ENCODE measurements at regions not wholly inside any gene's neighbourhood (a gene's known extent, or its start where the extent isn't known, plus 50 kb on each side); places are given as distances from the start of the nearest gene placed in this dataset.

- intact Hi-C loops (cut with DNase I; ENCODE audit: low total_unique reads) = no loop called here
- no peaks in the 10 kb centered on the region for H3K4me1 ChIP-seq
- H3K27ac ChIP-seq = no peak overlapping the region
- no peaks in the 10 kb centered on the region for H3K27me3 ChIP-seq
- no peak overlapping the region for H3K4me3 ChIP-seq
- peaks cover 0 to 6% of the 10 kb centered on the region in 2 donors for H3K9me3 ChIP-seq
- no peak for TF ChIP-seq CTCF (IDR thresholded peaks at IDR 0.05)
- no peak for TF ChIP-seq POLR2A (IDR thresholded peaks at IDR 0.05)
- DNase-seq = no peak
- H3K36me3 ChIP-seq = no peaks in the 10 kb centered on the region
Observed at GRCh38 chr11:112439614-112440013, 179.0 kb upstream of the PLET1 start.

GRCh38 chr11:112440518-112440917, 179.9 kb upstream of the PLET1 start:
- Histone ChIP-seq H3K4me3 (no peak overlapping the region), H3K27ac (no peak overlapping the region), H3K9me3 (peaks cover 0 to 6% of the 10 kb centered on the region in 2 donors), H3K4me1 (no peaks in the 10 kb centered on the region), H3K36me3 (no peaks in the 10 kb centered on the region), H3K27me3 (no peaks in the 10 kb centered on the region)
- intact Hi-C loops (cut with DNase I; ENCODE audit: low total_unique reads) = no loop called here
- TF ChIP-seq CTCF (IDR thresholded peaks at IDR 0.05) (no peak), POLR2A (IDR thresholded peaks at IDR 0.05) (no peak)
- DNase-seq = no peak

- H3K9me3 ChIP-seq = no peaks in the 10 kb centered on the region
- H3K27ac ChIP-seq = no peak overlapping the region
- H3K36me3 ChIP-seq = no peaks in the 10 kb centered on the region
- no peak for DNase-seq
- no peak overlapping the region for H3K4me3 ChIP-seq
- TF ChIP-seq POLR2A (IDR thresholded peaks at IDR 0.05) = no peak
- no peak for TF ChIP-seq CTCF (IDR thresholded peaks at IDR 0.05)
- H3K4me1 ChIP-seq = no peaks in the 10 kb centered on the region
- no peaks in the 10 kb centered on the region for H3K27me3 ChIP-seq
- intact Hi-C loops (cut with DNase I; ENCODE audit: low total_unique reads) = no loop called here
Observed at GRCh38 chr11:112448168-112448567, 187.5 kb upstream of the PLET1 start.

GRCh38 chr11:112448806-112449205, 188.1 kb upstream of the PLET1 start:
- Histone ChIP-seq H3K27ac (no peak overlapping the region), H3K4me3 (no peak overlapping the region), H3K27me3 (no peaks in the 10 kb centered on the region), H3K9me3 (no peaks in the 10 kb centered on the region), H3K4me1 (no peaks in the 10 kb centered on the region), H3K36me3 (no peaks in the 10 kb centered on the region)
- intact Hi-C loops (cut with DNase I; ENCODE audit: low total_unique reads) = no loop called here
- no peak for DNase-seq
- TF ChIP-seq POLR2A (IDR thresholded peaks at IDR 0.05) = no peak
- TF ChIP-seq CTCF (IDR thresholded peaks at IDR 0.05) = no peak

GRCh38 chr11:112451250-112451649, 190.6 kb upstream of the PLET1 start:
- no peaks in the 10 kb centered on the region for H3K4me1 ChIP-seq
- no peak for DNase-seq
- intact Hi-C loops (cut with DNase I; ENCODE audit: low total_unique reads) = no loop called here
- H3K9me3 ChIP-seq = no peaks in the 10 kb centered on the region
- no peak overlapping the region for H3K27ac ChIP-seq
- no peak overlapping the region for H3K4me3 ChIP-seq
- H3K27me3 ChIP-seq = no peaks in the 10 kb centered on the region
- H3K36me3 ChIP-seq = no peaks in the 10 kb centered on the region
- TF ChIP-seq CTCF (IDR thresholded peaks at IDR 0.05) (no peak), POLR2A (IDR thresholded peaks at IDR 0.05) (no peak)
